NCI-H146 (cell line): ENCODE measurements at regions not wholly inside any gene's neighbourhood (a gene's known extent, or its start where the extent isn't known, plus 50 kb on each side); places are given as distances from the start of the nearest gene placed in this dataset.

Experiments used
- DNase-seq: peaks from one replicate; lab custom pipeline; 2025; lab: John Stamatoyannopoulos, UW

DNA sequence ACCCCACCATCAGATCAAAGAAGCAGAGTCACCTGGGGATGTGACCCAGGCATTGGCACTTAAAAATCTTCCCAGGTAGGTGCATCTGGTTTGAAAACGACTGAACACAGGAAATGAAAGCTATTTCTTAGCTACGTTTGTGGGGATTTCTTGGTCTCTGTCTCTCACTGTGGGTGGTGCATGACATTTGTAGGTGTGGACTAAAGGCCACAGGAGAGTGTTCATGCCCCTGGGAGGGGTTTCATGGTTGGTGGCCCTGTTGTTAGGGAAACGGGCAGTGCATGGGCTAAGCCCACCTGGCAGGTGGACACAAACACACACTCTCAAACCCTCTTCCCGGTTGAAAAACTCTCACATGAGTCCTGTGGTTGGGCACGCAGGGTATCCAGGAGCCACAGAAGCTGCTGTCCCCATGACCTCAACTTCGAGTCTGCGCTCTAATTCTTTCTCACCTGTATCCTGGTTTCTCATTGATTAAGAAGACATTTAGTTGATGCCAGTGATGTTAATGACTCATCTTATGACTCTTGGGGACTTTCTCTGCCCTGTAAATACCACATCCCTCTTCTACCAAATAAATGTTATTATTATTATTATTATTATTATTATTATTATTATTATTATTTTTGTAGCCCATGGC is 119.4 kb downstream of the MRPS6 start:
- DNase-seq = no peak

DNA sequence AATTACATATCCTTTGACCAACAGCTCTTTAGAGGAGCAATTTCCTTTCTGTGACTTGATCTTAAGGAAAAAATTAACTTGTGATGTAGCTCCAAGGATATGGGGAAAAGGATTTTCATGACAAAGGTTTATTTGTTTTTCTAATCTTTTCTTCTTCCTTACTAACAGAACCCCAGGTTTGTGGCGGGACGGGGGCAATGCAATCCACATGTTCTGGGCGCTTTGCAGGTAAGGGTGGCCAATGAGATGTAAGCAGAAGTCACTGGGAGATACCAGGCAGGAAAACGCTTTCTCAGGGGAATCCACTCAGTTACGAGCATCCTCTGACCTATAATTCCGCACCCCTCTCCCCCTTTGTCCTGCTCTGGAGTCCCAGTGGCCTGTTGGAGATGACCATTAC is 122.0 kb downstream of the MRPS6 start:
- DNase-seq = no peak

DNA sequence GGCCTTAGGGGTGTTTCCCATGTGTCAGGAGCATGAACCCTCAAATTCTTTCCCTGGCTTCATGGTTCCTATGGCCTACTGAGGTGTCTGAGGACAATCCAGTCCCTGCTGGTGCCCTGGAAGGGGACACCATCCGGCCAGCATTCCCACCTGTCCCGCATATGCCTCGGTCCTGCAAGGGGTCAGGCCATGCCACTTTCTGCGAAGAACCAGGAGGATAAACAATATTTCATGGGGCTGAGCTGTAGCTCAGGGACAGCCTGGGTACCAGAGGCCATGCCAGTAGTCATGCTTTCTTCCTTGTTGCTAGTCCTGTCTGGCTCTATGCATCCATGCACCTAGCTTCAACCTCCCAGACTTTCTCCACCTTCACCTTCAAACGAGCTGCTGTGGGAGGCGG is 123.6 kb downstream of the MRPS6 start:
- no peak for DNase-seq

DNA sequence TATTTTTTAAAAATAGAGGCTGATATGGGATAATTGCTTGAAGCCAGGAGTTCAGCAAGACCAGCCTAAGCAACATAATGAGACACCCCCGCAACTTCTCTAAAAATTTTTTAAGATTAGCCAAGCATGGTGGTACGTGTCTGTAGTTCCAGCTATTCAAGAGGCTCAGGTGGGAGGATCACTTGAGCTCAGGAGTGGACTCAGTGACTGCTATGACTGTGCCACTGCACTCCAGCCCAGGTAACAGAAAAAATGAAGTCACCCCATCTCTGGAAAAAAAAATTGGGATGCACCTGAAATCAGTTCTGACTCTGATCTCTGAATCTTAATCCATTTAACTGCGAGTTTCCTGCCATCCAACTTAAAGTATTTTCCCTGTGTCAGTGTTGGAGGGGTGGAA is 124.2 kb downstream of the MRPS6 start:
- no peak for DNase-seq

DNA sequence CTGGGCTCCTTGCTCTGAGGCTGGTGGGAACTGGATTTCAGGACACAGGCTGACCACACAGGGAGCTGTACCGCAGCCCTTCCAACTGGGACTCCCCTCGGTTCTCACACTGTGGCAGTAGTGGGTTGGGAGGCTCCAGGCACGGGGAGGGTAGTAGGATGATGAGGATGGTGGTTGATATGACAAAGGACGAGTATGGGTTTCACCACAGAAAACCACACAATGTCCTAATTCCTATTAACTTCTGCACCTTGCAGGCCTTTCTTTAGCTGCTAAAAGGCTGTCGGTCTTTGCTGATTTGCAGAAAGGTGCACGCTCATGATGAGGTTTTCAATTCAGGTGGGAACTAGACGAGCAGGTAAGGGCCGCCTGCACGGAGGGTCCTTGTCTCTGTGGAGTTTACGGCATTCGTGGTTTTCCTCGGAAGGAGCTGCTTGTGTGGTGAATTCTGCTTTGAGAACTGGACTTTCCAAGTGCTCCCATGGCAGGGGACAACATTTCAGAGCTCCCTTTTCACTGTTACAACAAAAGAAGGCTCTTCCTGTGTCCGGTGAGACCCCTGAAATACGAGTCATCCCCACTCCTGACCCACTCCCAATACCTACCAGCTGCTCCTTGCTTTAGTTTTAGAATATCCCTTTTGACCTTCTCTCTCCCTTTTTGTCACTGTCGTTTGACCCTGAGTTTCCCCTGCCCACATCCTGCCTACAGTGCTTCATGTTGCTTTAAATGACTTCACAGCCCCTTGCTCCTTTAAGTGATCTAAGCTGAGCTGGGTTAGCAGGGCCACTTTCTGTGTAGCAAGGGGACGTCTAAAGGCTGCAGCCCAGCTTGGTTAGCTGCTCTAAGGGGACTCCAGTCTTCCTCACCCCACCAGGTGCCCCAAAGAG is 125.1 kb downstream of the MRPS6 start:
- no peak for DNase-seq

DNA sequence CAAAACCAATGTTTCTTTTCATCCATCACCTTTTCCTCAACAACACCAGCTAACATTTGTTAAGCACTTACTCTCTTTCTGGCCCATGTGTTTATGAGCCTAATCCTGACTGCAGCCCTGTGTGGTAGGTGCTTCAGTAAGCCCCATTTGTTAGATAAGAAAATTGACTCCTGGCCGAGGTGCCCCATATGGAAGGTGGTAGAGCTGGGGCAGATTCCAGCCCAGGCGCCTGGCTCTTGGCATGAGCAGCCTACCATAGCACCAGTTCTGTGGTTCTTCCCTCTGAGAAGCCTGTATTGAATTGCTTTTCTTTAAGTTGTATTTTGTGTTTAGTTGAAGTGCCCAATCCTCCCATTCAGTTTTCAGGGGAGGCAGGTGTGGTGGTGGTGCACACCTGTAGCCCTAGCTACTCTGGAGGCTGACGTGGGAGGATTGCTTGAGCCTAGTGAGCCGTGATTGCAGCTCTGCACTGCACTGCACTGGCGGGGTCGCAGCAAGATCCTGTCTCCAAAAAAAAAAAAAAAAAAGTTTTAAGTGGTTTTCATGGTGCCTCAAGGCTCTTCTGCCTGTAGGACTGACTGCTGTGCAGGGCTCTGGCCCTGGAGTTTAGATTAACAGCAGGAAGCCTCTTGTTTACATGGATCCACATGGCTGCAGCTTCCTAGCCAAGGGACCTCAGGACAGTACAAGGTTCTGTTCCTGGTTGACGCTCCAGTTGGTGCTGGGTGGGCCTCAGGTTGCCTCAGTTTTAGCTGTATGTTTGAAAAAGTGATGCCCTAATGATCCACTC is 125.9 kb downstream of the MRPS6 start:
- DNase-seq = peak; percentile 58

DNA sequence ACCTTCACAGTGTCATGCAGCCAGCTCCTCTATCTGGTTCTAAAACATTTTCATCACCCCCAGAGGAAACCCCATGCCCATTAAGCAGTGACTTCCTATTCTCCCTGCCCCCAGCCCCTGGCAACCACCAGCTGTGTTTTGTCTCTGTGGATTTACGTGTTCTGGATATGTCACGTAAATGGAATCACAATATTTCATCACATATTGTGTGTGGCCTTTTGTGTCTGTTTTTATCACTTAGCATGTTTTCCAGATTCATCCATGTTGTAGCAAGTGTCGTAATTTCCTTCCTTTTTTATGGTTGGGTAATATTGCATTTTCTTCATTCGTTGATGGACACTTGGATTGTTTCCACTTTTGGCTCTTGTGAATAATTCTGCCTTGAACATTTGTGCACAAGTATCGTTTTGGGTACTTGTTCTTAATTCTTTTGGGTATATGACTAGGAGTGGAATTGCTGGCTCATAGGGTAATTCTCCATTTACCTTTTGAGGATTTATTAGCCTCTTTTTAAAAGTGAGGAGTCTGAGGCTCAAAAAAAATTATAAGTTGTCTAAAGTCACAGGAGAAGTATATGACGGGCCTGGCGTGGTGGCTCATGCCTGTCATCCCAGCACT is 127.0 kb downstream of the MRPS6 start:
- no peak for DNase-seq

DNA sequence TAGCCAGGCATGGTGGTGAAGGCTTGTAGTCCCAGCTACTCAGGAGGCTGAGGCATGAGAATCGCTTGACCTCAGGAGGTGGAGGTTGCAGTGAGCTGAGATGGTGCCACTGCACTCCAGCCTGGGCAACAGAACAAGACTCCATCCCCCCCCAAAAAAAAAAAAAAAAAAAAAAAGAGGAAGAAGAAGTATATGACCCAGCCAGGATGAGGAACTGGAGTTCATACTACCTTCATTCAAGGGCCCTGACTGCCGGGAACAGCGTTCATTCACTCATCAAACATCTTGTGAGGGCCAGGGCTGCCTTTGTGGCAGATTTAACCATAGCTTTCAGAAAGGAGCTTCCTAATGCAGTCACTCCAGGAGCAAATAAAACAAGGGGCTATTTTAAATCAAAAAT is 127.6 kb downstream of the MRPS6 start:
- DNase-seq = no peak

DNA sequence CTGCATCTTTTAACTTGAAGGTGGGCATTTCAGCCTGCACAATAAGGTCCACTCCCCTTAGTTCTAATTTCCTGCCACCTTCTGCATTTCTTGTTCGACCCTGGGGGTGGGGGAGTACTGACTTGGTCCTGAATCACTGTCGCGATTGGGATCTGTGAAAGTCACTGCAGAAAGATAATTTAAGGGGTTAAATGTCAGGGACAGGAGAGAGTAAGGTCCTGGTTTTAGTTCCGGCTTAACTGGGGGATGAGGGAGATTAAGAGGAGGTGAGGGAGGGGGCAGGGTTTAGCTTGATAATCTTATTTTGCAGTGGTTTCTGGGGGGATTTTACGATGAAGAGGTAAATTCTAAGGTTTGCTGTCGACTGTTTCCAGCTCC is 128.1 kb downstream of the MRPS6 start:
- no peak for DNase-seq

DNA sequence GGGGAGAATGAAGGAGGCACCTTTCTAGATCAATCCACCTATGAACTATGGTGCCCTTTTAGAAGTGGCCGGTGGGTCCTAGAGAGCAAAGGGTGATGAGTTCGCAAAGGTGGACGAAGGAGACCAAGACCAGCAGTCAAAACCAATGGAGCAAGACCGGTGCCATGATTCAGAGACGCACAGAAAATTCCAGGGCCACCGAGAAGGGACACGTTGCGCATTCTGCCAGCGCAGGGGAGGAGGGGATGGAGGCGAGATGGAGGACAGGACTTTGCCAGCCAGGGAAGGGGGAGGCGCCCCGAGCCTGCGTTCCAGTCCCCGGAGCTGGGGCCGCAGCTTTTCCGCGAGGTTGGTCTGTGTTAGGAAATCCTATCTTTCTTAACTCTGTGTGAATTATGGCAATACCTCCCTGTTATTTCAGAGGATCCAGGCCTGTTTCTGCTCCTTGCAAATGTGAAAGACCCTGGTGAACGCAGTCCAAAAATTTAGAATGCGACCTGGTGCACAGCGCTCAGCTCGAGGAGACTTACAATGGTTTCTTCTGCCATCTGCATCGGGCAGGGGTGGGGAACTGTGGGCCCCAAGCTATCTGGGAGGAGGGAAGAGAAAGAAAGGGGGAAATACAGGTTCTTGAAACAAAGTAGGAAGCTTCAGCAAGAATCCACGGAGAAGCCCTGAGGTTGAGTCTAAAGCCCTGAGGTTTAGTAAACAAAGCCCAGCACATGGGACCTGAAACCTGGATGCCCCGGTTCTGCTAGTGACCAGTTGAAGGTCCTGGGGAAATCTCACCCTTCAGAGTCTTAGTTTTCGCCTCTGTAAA is 129.4 kb downstream of the MRPS6 start:
- no peak for DNase-seq

DNA sequence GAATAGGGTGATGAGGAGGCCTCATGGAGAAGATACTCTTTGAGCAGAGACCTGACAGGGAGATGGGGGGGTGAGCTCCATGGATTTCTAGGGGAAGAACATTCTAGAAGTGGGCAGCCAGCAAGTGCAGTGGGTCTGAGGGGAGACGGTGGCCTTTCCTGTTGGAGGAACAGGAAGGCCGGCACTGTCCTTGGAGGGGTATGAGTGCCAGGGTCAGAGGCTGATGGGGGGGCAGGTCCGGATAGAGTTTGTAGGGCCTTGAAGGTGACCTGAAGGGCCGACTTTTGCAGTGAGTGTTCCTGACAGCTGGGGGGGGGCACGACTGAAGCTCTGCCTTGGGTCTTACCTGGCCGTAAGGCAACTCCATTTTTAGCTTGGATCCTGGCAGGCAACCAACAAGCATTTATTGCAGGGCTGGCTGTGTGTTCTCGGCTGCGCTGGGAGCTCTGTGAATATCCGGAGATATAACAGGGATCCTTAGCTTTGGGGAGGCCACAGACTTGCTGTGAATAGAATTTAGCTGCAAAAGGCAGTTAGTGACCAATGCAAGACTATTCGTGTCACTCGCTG is 130.6 kb downstream of the MRPS6 start:
- peak; percentile 23 for DNase-seq

DNA sequence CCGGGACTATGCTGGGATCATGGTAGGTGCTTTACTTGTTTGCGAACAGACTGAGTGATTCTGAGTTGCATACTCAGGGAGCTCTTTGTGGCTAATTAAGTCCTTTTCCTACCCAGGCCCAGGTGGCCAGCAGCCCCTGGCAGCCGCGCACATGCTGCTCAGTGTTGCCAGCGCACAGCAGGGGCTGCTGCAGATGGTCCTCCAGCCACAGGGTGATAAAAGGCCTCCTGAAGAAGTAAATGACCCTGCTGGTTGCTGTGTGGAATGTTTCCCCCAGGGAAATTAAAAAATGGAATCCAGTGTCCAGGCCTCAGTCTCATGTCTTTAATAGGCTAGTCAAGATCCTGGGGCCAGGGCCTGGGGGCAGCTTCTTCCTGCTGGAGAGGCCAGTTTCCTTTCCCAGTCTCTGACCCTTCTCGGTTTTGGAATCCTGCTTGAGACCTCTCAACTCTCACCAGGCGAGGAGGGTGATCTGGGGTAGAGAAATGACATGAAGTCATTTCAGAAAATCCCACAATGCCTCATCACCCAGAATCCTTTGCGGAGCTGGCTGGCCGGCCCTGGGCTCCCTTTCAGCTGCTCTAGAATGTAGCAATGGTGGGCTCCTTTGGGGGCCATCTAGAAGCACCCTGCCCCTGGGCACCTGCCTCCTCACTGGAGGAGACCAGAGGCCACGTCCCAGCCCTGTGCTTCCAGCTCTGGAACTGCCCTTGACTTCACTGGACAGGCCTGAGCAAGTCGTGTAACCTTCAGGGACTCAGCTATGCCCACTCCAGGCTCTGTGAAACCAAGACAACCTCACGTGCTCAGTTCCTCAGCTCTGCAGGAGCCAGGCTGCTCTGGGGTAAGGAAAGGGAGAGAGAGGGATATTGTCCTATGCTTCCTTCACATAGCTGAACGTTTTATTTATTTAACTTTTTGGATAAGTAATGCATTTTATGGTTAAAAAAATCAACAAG is 131.4 kb downstream of the MRPS6 start:
- DNase-seq = peak; percentile 90

DNA sequence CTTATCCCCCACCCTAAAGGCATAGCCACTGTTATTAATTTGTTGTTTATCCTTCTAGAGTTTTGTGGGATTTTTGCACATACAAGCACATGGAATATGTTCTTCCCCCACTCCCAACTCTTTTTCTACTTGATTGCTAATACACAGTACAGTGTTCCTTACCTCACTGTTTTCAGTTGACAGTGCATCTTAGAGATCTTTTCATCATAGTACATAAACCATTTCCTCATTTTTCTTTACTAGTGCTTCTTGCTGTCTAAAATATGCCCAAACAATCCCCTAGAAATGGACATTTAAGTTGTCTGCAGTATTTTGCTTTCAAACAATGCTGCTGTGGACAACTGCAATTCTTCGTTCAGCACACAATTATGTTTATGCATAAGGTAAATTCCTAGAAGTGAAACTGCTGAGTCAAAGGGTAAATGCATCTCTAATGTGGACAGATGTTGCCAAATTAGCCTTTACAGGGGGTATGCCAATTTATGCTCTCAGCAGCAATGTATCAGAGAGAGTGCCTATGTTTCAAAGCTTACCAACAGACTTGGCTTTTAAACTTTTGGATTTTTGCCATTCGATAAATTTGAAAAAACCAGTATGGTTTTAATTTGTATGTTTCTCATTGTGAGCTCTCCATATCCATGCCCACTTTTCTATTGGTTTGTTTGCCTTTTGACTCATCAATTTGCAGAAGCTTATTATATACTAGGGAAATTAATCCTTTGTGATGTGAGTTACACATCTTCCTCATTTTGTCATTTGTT is 132.6 kb downstream of the MRPS6 start:
- peak; percentile 9 for DNase-seq

DNA sequence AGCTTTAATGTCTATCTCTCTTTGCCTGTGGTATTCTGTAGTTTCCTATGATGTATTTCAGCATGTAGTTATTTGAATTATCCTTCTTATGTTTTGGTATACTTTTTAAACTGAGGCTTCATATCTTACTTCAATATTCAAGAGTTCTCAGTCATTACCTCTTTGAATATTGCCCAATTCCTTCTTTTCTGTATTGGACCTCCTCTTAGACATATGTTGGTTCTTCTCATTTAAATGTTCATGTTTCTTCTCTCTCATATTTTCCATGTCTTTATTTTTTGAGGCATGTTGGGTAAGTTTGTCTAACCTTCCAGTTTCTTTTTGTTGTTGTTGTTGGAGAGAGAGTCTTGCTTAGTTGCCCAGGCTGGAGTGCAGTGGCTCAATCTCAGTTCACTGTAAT is 140.6 kb downstream of the MRPS6 start:
- no peak for DNase-seq

DNA sequence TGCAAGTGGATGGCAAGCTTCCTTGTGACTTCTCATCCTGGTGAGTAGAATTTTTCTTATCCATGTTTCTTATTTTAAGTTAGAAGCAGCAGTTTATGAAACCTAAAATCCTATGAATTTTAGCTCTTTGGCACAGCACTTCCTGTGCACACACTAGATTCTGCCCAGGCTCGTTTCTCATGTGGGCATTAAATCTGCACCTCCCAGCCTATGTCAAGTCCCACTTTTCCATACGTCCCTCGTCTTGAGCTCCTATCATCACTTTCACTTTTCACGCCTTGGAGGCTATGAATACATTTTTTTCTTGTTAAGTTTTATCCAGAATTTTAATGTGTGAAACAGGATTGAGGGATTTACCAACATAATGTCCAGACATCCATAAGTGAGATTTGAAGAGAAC is 142.1 kb downstream of the MRPS6 start:
- no peak for DNase-seq

DNA sequence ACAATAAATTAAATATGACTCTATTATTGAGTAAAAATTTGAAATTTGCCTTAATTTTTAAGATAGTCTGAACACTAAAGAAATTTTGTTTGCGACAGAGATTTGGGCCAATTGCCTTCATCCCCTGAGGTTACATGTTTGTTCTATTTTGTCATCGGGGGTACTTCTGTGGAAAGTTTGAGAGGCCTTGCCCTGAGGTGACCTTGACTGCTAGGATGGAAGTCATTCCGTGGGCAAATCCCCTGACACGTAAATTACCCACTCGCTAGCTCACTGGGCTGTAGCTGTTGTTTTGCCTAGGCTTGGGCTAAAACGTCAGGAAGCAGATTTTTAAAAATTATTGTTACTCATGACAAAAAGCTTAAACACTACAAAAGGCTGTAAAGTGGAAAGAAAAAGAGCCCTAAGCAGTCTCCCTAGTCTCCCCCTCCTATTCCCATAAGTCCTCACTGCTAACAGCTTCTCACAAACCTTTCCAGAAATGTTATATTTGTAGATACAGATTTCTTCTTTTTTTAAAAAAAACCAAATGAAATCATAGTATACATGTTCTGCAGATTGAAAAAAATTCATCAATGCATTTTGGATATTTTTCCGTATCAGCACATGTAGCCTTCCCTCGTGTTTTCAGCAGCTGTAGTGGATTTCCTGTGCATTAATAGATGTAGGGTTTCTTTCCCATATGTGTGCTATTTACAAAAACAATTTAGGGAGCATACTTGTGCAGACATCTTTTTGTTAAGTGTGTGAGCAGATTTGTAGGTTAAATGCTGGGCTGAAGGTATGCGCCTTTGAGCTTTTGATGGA is 142.7 kb downstream of the MRPS6 start:
- DNase-seq = no peak

DNA sequence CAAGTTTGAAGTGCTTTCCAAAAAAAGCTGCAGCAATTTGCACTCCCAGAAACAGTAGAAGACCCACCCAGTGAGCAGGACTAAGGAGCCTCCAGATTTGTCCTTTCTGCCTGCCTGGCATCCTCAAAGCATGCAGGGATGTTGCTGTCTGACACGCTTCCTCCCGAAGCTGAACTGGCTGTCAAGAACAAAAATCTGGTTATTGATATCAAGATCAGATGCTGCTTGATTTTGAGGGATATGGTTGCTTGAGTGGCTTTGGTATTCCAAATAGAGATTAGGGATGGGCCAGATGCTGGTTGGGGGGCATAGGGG is 143.3 kb downstream of the MRPS6 start:
- no peak for DNase-seq

DNA sequence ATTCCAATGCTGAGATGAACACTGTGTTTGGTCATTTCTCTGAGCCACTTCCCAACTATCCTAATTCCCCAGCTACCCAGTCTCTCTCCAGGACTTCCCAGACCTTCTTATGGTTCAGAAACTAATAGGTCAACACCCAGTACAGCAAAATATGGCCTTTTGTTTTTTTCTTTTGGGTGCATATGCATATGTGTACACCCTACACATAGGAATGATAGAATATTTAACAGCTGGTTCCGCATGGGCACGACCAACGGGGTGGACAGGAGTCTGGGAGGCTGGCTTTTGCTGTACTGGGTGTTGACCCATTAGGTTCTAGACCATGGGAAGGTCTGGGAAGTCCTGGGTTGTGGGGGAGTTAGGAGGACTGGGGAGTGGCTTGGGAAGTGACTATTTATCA is 143.9 kb downstream of the MRPS6 start:
- no peak for DNase-seq
